ENCODE measurements at regions not wholly inside any gene's neighbourhood (a gene's known extent, or its start where the extent isn't known, plus 50 kb on each side); places are given as distances from the start of the nearest gene placed in this dataset.
"Not testable (repeated sequence)": the region's sequence is repeated elsewhere in the genome, so short reads cannot be mapped to it uniquely, and the experiment has no call there.

GRCh38 chr2:58794103-58794502 lies 553.0 kb upstream of the FANCL start:
- DNase-seq (ENCODE audit: extremely low spot score): no peak
- no peak overlapping the region for H3K27ac ChIP-seq (ENCODE audit: low read depth)

GRCh38 chr2:58788402-58788801 lies 547.3 kb upstream of the FANCL start:
- no peak for DNase-seq (ENCODE audit: extremely low spot score)
- WGBS: 90% methylated on average over 1 of the region's 1 CpG
- Histone ChIP-seq H3K4me3 (ENCODE audit: low read depth, low read length) (no peak overlapping the region), H3K27ac (ENCODE audit: low read depth) (no peak overlapping the region), H3K36me3 (ENCODE audit: insufficient read depth) (no peaks in the 10 kb centered on the region), H3K4me1 (ENCODE audit: insufficient read depth) (no peaks in the 10 kb centered on the region)

More at GRCh38 chr2:58794103-58794502, 553.0 kb upstream of the FANCL start:
- H3K4me3 ChIP-seq (ENCODE audit: low read depth, low read length): no peak overlapping the region
- H3K36me3 ChIP-seq (ENCODE audit: insufficient read depth): no peaks in the 10 kb centered on the region
- 96% methylated on average over 1 of the region's 1 CpG for WGBS
- no peaks in the 10 kb centered on the region for H3K4me1 ChIP-seq (ENCODE audit: insufficient read depth)

- no peak overlapping the region for H3K27ac ChIP-seq (ENCODE audit: low read depth)
- WGBS: 88% methylated on average over 5 of the region's 5 CpGs
These were observed 529.7 kb upstream of the FANCL start for GRCh38 chr2:58770846-58771245.

GRCh38 chr2:58769864-58770234 lies 528.7 kb upstream of the FANCL start:
- peak; percentile 10 for DNase-seq (ENCODE audit: extremely low spot score)
- no peak overlapping the region for H3K4me3 ChIP-seq (ENCODE audit: low read depth, low read length)
- H3K36me3 ChIP-seq (ENCODE audit: insufficient read depth): no peaks in the 10 kb centered on the region
- no peak overlapping the region for H3K27ac ChIP-seq (ENCODE audit: low read depth)
- 60% methylated on average over 3 of the region's 3 CpGs for WGBS
- H3K4me1 ChIP-seq (ENCODE audit: insufficient read depth): no peaks in the 10 kb centered on the region

More at GRCh38 chr2:58770846-58771245, 529.7 kb upstream of the FANCL start:
- Histone ChIP-seq H3K4me1 (ENCODE audit: insufficient read depth) (no peaks in the 10 kb centered on the region), H3K36me3 (ENCODE audit: insufficient read depth) (no peaks in the 10 kb centered on the region), H3K4me3 (ENCODE audit: low read depth, low read length) (no peak overlapping the region)
- no peak for DNase-seq (ENCODE audit: extremely low spot score)

GRCh38 chr2:58769111-58769863 lies 528.2 kb upstream of the FANCL start:
- no peaks in the 10 kb centered on the region for H3K36me3 ChIP-seq (ENCODE audit: insufficient read depth)
- DNase-seq (ENCODE audit: extremely low spot score): no peak
- H3K27ac ChIP-seq (ENCODE audit: low read depth): no peak overlapping the region
- no peaks in the 10 kb centered on the region for H3K4me1 ChIP-seq (ENCODE audit: insufficient read depth)
- WGBS: 50% methylated on average over 14 of the region's 14 CpGs
- H3K4me3 ChIP-seq (ENCODE audit: low read depth, low read length): no peak overlapping the region

GRCh38 chr2:58768715-58769080 lies 527.6 kb upstream of the FANCL start:
- WGBS: 89% methylated on average over 4 of the region's 4 CpGs
- no peak for DNase-seq (ENCODE audit: extremely low spot score)
- Histone ChIP-seq H3K4me1 (ENCODE audit: insufficient read depth) (no peaks in the 10 kb centered on the region), H3K4me3 (ENCODE audit: low read depth, low read length) (no peak overlapping the region), H3K27ac (ENCODE audit: low read depth) (no peak overlapping the region), H3K36me3 (ENCODE audit: insufficient read depth) (no peaks in the 10 kb centered on the region)

GRCh38 chr2:58767828-58768714 lies 526.9 kb upstream of the FANCL start:
- H3K36me3 ChIP-seq (ENCODE audit: insufficient read depth): no peaks in the 10 kb centered on the region
- H3K27ac ChIP-seq (ENCODE audit: low read depth): no peak overlapping the region
- H3K4me3 ChIP-seq (ENCODE audit: low read depth, low read length): no peak overlapping the region
- H3K4me1 ChIP-seq (ENCODE audit: insufficient read depth): no peaks in the 10 kb centered on the region
- no peak for DNase-seq (ENCODE audit: extremely low spot score)
- WGBS: 71% methylated on average over 10 of the region's 10 CpGs

- WGBS: 80% methylated on average over 4 of the region's 4 CpGs
- Histone ChIP-seq H3K4me1 (ENCODE audit: insufficient read depth) (no peaks in the 10 kb centered on the region), H3K36me3 (ENCODE audit: insufficient read depth) (no peaks in the 10 kb centered on the region), H3K4me3 (ENCODE audit: low read depth, low read length) (no peak overlapping the region), H3K27ac (ENCODE audit: low read depth) (no peak overlapping the region)
- DNase-seq (ENCODE audit: extremely low spot score): no peak
These were observed 523.4 kb upstream of the FANCL start for GRCh38 chr2:58764338-58765104.

GRCh38 chr2:58762176-58762781 lies 521.2 kb upstream of the FANCL start:
- peak; percentile 25 for DNase-seq (ENCODE audit: extremely low spot score)
- no peak overlapping the region for H3K4me3 ChIP-seq (ENCODE audit: low read depth, low read length)
- no peaks in the 10 kb centered on the region for H3K4me1 ChIP-seq (ENCODE audit: insufficient read depth)
- 12% methylated on average over 5 of the region's 5 CpGs for WGBS
- no peak overlapping the region for H3K27ac ChIP-seq (ENCODE audit: low read depth)
- no peaks in the 10 kb centered on the region for H3K36me3 ChIP-seq (ENCODE audit: insufficient read depth)

GRCh38 chr2:58757971-58758370 lies 516.8 kb upstream of the FANCL start:
- H3K4me3 ChIP-seq (ENCODE audit: low read depth, low read length): no peak overlapping the region
- 71% methylated on average over 6 of the region's 6 CpGs for WGBS
- no peaks in the 10 kb centered on the region for H3K36me3 ChIP-seq (ENCODE audit: insufficient read depth)
- H3K4me1 ChIP-seq (ENCODE audit: insufficient read depth): no peaks in the 10 kb centered on the region
- no peak for DNase-seq (ENCODE audit: extremely low spot score)
- H3K27ac ChIP-seq (ENCODE audit: low read depth): no peak overlapping the region

GRCh38 chr2:58756336-58756735 lies 515.2 kb upstream of the FANCL start:
- no peaks in the 10 kb centered on the region for H3K4me1 ChIP-seq (ENCODE audit: insufficient read depth)
- no peak overlapping the region for H3K27ac ChIP-seq (ENCODE audit: low read depth)
- H3K36me3 ChIP-seq (ENCODE audit: insufficient read depth): no peaks in the 10 kb centered on the region
- DNase-seq (ENCODE audit: extremely low spot score): no peak
- WGBS: 46% methylated on average over 2 of the region's 2 CpGs
- H3K4me3 ChIP-seq (ENCODE audit: low read depth, low read length): no peak overlapping the region

- 66% methylated on average over 2 of the region's 2 CpGs for WGBS
- H3K4me3 ChIP-seq (ENCODE audit: low read depth, low read length); DNase-seq (ENCODE audit: extremely low spot score); H3K4me1 ChIP-seq (ENCODE audit: insufficient read depth); H3K36me3 ChIP-seq (ENCODE audit: insufficient read depth); H3K27ac ChIP-seq (ENCODE audit: low read depth): not testable (repeated sequence)
These were observed 511.4 kb upstream of the FANCL start for GRCh38 chr2:58752507-58752906.

- H3K4me1 ChIP-seq (ENCODE audit: insufficient read depth); H3K36me3 ChIP-seq (ENCODE audit: insufficient read depth); H3K4me3 ChIP-seq (ENCODE audit: low read depth, low read length); DNase-seq (ENCODE audit: extremely low spot score); H3K27ac ChIP-seq (ENCODE audit: low read depth): not testable (repeated sequence)
- 87% methylated on average over 3 of the region's 3 CpGs for WGBS
These were observed 510.6 kb upstream of the FANCL start for GRCh38 chr2:58751676-58752075.
